ENCODE measurements at regions not wholly inside any gene's neighbourhood (a gene's known extent, or its start where the extent isn't known, plus 50 kb on each side); places are given as distances from the start of the nearest gene placed in this dataset.
"Not testable (repeated sequence)": the region's sequence is repeated elsewhere in the genome, so short reads cannot be mapped to it uniquely, and the experiment has no call there.

- DNase-seq, result peak; percentile 65
Observed at GRCh38 chr15:38002883-38003477, 68.5 kb downstream of the TMCO5A start.

- DNase-seq, result no peak
Observed at GRCh38 chr15:38004218-38004861, 69.9 kb downstream of the TMCO5A start.

GRCh38 chr15:38005953-38006808 lies 71.7 kb downstream of the TMCO5A start:
- no peak for DNase-seq

- no peak for DNase-seq
Observed at GRCh38 chr15:38010395-38010794, 76.0 kb downstream of the TMCO5A start.

- DNase-seq, result no peak
Observed at GRCh38 chr15:38012894-38013293, 78.5 kb downstream of the TMCO5A start.

- no peak for DNase-seq
Observed at GRCh38 chr15:38017721-38018120, 83.3 kb downstream of the TMCO5A start.

GRCh38 chr15:38019066-38019465 lies 84.6 kb downstream of the TMCO5A start:
- DNase-seq, result no peak

- no peak for DNase-seq
Observed at GRCh38 chr15:38021259-38021658, 86.8 kb downstream of the TMCO5A start.

GRCh38 chr15:38024293-38025091 lies 90.1 kb downstream of the TMCO5A start:
- DNase-seq, result no peak

- DNase-seq, result not testable (repeated sequence)
Observed at GRCh38 chr15:38025656-38026055, 91.2 kb downstream of the TMCO5A start.

- no peak for DNase-seq
Observed at GRCh38 chr15:38028869-38029268, 94.4 kb downstream of the TMCO5A start.

GRCh38 chr15:38029736-38030135 lies 95.3 kb downstream of the TMCO5A start:
- no peak for DNase-seq

- no peak for DNase-seq
Observed at GRCh38 chr15:38030609-38031008, 96.2 kb downstream of the TMCO5A start.

GRCh38 chr15:38035701-38036100 lies 101.3 kb downstream of the TMCO5A start:
- DNase-seq, result no peak

- DNase-seq, result no peak
Observed at GRCh38 chr15:38036790-38037338, 102.4 kb downstream of the TMCO5A start.

GRCh38 chr15:38038659-38039442 lies 104.4 kb downstream of the TMCO5A start:
- no peak for DNase-seq

- no peak for DNase-seq
Observed at GRCh38 chr15:38040615-38041014, 106.2 kb downstream of the TMCO5A start.

- DNase-seq, result no peak
Observed at GRCh38 chr15:38041576-38041975, 107.1 kb downstream of the TMCO5A start.

- no peak for DNase-seq
Observed at GRCh38 chr15:38042211-38042610, 107.8 kb downstream of the TMCO5A start.

GRCh38 chr15:38042707-38043445 lies 108.4 kb downstream of the TMCO5A start:
- no peak for DNase-seq
